ENCODE measurements at regions not wholly inside any gene's neighbourhood (a gene's known extent, or its start where the extent isn't known, plus 50 kb on each side); places are given as distances from the start of the nearest gene placed in this dataset.
A peak's percentile ranks its signal among the peaks of the same experiment; 100 is the strongest.

GRCh38 chr6:147621263-147621662, 112.8 kb downstream of the SAMD5 start:
- peak; percentile 45 for DNase-seq (ENCODE audit: low read depth)

DNA sequence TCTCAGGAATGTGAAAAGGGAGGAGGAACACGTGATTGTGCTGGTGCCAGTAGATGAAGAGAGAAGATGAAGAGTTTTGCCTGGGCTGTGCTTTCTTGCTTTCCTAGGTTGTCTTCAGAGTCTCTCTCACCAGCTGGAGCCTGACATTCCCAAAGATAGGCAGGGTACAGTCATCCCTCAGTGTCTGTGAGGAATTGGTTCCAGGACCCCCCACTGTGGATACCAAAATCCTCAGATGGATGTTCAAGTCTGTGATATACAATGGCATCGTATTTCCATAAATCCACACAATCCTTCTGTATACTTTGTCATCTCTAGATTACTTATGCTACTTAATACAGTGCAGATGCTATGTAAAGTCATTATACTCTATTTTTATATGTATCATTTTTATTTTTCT, 113.5 kb downstream of the SAMD5 start:
- no peak for DNase-seq (ENCODE audit: low read depth)

GRCh38 chr6:147624946-147625515, 116.5 kb downstream of the SAMD5 start:
- peak; percentile 22 for DNase-seq (ENCODE audit: low read depth)

GRCh38 chr6:147625946-147626345, 117.5 kb downstream of the SAMD5 start:
- no peak for DNase-seq (ENCODE audit: low read depth)

- DNase-seq (ENCODE audit: low read depth): no peak
Observed at GRCh38 chr6:147627411-147627810, 118.9 kb downstream of the SAMD5 start.

- DNase-seq (ENCODE audit: low read depth): no peak
Observed at GRCh38 chr6:147633191-147633590, 124.7 kb downstream of the SAMD5 start.

GRCh38 chr6:147637620-147638195, 129.2 kb downstream of the SAMD5 start:
- DNase-seq (ENCODE audit: low read depth): no peak

DNA sequence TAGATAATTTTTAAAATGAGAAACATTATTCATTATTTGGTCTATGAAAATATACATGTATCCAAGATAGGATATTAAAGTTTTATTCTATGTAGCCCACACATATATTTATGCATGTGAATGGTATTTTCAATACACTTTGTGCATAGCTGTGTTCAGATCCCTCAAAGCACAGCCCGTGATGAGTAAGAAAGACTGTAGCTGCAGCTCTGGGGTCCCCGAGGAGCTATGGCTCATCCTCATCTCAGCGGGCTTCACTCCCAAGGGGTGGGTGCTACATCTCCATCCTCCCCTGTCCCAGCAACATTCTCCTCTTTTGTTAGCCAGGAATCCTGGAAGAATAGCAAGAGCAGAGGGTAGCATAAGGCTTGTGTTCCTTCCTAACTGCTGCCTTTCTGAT, 130.8 kb downstream of the SAMD5 start:
- no peak for DNase-seq (ENCODE audit: low read depth)

DNA sequence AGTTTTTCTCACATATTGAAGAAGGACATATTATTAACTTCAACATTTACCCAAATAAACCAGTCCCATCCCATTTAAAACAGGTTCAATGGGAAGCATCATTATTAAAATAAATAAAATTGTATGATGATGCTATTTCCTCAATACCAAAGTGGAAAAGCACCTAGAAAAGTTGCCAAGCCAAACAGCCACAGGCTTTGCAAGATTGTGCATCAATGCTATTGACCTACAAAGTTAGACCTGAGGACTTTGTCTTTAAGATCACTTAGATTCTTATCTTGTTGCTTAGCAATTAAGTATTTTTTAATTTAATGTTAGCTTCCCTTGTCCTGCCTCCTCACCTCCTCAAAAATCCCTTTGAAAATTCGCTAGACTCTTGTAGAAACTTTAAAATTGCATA, 132.1 kb downstream of the SAMD5 start:
- no peak for DNase-seq (ENCODE audit: low read depth)

DNA sequence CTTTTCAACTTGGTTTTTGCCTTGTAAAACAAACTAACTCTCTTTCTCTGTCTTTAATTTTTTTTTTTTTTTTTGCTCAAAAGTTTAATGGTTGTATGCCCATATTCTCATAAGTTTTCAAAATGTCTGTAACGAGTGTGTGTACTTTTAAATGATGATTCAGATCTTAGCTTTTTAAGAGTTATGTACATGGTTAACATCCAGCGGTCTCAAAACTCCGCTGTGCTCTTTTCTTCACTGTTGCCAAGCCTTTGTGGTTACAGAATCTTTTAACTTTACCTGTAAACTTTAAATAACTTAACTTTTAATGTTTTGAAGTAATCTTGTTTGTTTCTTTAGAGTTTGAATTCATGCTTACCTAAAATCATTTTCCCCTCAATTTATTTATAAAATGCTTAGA, 133.0 kb downstream of the SAMD5 start:
- no peak for DNase-seq (ENCODE audit: low read depth)

- peak; percentile 10 for DNase-seq (ENCODE audit: low read depth)
Observed at GRCh38 chr6:147642458-147642857, 134.0 kb downstream of the SAMD5 start.

- no peak for DNase-seq (ENCODE audit: low read depth)
Observed at GRCh38 chr6:147643341-147644200, 135.1 kb downstream of the SAMD5 start.

DNA sequence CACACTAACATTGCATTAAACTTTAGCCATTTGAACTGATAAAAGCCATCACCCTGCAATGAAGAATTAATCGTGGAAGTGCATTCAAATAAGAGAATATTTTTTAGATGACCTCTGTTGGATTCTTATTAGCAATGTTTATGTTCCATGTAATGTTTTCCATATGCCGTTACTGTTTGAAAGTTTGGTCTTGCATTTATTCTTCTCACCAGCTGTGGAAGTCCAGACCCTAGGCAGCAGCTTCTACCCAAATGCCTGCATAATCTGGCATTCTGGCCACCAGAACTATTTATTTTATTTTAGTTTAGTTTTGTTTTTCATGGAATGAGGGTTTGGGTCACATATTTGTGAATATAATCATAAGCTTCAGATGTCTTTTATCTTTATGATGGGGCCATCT, 140.4 kb downstream of the SAMD5 start:
- DNase-seq (ENCODE audit: low read depth): no peak

DNA sequence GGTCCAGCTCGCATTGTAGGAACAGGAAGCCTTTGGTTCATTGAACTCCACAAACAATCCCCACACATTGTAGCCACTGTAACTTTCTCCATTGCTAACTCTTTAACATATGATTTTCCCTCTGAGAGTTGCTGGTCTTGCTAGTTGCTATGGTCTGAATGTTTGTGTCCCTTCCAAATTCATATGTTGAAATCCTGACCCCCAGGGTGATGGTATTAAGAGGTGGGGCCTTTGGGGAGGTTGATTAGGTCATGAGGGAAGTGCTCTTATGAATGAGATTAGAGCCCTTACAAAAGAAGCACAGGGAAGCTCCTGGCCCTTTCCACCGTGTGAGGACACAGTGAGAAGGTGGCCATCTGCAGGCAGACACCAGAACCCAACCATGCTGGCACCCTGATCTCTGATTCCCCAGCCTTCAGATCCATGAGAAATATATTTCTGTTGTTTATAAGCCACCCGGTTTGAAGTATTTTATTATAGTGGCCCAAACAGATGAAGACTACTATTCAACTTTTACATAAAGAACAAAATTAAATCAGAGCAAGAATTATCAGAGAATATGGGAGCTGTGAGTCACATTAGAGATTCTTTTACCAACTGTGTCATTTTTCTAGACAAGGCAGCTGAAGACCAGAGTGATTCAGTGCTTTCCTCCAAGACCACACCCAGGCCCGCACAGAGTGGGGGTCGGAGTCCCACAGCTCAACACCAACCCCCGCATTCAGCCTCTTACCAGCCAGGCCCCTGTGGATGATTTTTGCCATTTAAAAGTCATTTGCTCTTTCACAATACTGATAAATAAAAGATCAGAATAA, 143.0 kb downstream of the SAMD5 start:
- DNase-seq (ENCODE audit: low read depth): peak; percentile 56

- DNase-seq (ENCODE audit: low read depth): no peak
Observed at GRCh38 chr6:147653631-147654030, 145.1 kb downstream of the SAMD5 start.

DNA sequence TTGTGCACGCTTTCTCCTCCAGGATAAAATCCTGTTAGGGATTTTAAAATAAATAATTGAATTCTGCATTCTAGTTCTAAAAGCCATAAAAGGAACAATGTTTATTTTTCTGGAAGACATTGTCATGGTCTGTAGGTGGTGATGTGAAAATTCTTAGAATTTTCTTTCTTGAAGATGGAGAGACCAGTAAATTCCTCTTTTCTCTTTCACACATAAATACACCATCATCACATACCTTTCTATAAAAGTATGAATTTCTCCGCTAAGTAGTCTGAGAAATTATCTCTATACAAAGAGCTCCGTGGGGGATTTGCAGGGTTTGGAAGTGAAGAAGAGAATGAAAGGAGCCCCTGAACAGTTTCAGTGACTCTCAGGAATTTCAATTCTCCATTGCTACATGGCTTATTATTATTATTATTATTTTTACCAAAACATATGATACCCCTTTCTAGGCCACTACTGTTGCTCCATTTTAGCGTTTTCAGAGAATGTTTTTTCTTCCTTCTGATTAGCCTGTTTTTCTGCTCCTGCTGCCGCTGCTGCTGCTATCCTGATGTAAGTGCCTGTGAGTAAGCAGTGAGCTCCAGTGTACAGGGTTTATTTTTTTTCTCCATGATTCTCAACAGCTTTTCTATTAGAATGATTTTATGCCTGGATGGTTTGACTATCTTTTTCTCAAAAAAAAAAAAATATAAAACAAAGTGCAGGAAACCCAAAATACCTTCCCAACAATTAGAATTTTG, 145.8 kb downstream of the SAMD5 start:
- DNase-seq (ENCODE audit: low read depth): no peak

GRCh38 chr6:147660334-147661311, 152.1 kb downstream of the SAMD5 start:
- no peak for DNase-seq (ENCODE audit: low read depth)

GRCh38 chr6:147662646-147663045, 154.2 kb downstream of the SAMD5 start:
- DNase-seq (ENCODE audit: low read depth): no peak

GRCh38 chr6:147664092-147664491, 155.6 kb downstream of the SAMD5 start:
- DNase-seq (ENCODE audit: low read depth): no peak

- DNase-seq (ENCODE audit: low read depth): no peak
Observed at GRCh38 chr6:147666255-147666654, 157.8 kb downstream of the SAMD5 start.

Data from myocyte (in vitro differentiated cells).